HT-29 (cell line): ENCODE measurements at regions not wholly inside any gene's neighbourhood (a gene's known extent, or its start where the extent isn't known, plus 50 kb on each side); places are given as distances from the start of the nearest gene placed in this dataset. TPM values are rescaled to one million over a fixed set of nuclear protein-coding genes. Genes with fewer than 3 reads are reported as not detected.
A peak's percentile ranks its signal among the peaks of the same experiment; 100 is the strongest.

Source experiments
- DNase-seq: peaks from one replicate; pipeline ENCODE4 v3.0.0-alpha.2; 2015; ENCODE audit warnings: low spot score
- small RNA-seq: library from RNA; depleted of rRNA; stranded (forward); fragments of <200 nt; gene quantifications from one replicate; pipeline ENCODE3, GENCODE V24; 2014

DNA sequence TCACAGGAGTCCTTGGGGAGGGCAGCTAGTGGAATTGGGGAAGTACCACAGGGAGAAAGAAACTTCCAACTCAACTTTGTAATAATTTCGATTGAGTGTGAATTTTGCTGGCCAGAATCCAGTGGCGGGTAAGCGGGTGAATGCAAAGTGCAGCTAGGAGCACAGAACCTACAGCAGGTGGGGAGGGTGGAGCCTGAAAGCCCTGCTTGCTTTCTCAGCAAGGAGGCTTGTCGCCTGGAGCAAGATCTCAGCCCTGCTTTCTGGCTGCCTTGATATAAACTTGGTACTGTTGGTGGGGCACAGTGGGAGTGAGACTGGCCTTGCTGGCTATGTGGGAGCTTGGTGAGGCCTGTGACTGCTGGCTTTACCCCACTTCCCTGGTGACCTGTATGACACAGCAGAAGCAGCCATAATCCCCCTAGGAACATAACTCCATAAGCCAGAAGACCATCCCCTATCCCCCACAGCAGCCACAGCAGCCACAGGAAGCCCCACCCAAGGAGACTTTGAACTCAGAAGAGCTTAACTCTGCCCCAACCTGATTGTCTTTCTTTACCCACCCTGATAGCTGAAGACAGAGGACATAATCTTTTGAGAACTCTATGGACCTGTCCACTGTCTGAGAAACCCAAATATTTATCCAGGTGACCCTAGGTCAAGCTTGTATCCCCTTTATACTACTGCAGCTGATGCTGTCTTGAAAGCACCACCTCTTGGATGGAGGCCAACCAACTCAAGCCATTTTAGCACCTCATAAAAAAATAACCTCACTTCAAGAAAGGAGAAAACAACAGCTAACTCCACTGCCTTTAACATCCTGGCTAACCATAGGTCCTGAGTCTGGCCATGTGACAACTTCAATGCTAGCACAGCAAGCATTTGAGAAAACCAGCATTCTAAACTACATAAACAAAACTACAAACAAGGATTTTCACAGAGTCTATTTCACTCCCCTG is 87.2 kb upstream of the PDE5A start:
- DNase-seq, result peak; percentile 66

DNA sequence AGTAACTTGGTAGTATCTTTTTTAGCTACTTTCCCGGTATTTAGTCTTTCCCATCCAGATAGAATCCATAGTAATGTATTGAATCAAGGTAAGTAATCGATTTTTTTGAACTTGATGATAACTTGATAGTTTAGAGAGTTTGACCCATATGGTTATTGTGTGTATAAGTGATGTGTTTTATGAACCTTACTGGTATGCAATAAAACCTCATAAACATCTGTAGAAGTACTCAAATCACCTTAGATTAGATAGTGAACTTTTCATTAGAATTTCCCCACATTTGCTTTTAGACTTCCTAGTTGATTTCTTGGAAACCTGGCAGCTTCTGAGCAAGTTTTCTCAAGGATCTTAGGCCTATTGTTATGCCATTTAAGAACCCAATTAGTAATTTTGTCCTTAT is 80.8 kb upstream of the PDE5A start:
- DNase-seq, result no peak

DNA sequence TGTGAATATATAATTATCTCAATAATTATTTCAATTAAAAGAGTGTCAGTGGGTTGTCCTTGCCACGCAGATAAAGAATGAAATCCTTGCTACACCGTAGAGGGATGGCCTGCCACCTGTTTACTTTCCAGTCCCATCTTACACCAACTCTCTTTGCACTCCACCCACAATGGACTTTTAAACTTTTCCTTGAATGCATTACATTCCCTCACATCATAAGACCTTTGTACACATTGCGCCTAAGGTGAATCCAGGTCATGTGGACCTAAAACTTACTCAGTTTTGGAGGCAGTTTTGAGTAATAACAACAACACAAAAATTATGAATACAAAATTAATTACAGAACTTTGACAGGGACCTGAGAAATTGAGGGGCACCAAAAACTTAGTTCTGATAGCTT is 78.7 kb upstream of the PDE5A start:
- DNase-seq, result peak; percentile 24

DNA sequence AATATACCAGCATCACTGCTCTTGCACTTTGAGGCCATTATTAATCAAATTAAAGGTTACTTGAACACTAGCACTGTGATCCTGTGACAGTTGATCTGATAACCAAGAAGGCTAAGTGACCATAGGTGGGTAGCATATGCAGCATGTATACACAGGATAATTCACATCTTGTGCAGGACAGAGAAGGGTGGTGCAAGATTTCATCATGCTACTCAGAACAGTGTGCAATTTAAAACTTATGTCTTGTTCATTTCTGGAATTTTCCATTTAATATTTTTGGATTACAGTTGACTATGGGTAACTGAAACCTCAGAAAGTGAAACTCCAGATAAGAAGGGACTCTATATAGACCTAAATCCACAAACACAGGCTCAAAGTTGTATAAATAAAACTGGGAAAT is 78.2 kb upstream of the PDE5A start:
- DNase-seq, result peak; percentile 15

DNA sequence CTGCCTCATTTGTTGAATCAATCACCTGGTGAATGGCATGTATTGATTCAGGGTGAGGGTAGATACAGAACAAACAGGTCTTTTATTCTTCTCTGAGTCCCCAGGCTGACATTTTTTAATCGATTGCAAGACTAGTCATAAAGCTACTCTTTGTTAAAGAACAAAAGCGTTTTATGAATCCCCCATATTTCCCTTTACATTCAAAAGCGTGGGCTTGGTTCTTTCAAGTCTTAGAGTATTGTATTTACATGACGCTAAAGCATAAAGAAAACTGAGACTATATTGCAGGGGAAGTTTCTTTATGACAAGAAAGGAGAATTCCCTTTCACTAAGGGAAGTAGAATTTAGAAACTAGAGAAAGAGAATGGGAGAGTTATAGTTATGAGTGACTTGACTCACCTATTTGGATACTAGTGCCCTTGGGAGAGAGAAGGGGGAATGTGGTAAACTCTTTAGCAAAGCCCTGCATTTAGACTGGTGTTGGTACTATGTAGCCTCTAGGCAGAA is 69.3 kb upstream of the PDE5A start:
- DNase-seq, result no peak

DNA sequence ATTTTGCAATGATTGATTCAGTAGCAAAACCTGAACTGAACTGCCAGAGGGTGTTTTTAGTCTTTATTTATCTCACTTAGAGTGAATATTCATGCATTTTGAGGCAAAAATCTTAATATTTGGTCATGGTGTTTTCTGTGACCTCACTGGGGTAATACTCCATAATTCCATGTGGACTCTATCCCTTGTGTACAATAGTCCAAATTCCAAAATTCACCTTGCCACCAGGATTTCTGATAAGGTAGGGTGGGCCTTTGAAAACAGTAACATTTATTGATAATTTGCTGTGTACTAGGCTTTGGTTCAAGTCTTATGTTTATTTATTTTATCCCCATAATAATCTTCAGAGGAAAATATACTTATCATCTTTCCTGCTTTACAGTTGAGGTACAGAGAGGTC is 68.4 kb upstream of the PDE5A start:
- DNase-seq, result no peak

DNA sequence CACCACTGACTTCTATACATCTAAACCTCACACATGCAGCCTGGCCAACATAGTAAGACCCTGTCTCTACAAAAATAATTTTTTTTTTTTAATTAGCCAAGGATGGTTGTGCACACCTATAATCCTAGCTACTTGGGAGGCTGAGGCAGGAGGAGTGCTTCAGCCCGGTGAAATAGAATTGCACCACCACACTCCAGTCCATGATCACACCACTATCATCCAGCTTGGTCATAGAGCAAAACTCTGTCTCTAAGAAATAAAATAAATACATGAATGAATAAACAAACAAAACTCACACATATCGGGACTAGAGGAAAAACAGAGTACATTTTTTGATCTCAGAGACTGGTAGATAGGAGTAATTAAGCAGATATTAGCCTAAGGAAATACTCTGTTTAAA is 66.6 kb upstream of the PDE5A start:
- no peak for DNase-seq

DNA sequence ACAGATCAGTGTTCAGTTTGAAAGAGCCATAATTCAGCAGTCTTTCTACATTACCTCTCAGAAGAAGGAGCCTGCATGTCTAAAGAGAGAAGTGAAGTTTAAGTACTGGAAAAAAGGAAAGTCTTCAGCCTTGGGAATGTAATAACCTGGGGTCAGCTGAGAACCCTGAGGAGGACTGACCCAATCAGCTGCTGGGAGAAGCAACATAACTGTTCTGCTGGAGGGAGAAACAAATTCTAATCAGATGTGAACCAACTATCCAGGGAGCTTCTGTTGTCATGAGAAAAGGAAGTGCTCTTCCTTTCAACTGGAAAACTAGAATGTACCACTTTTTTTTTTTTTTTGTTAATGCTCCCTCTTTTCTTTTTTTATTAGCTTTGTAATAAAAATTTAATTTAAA is 64.5 kb upstream of the PDE5A start:
- no peak for DNase-seq

DNA sequence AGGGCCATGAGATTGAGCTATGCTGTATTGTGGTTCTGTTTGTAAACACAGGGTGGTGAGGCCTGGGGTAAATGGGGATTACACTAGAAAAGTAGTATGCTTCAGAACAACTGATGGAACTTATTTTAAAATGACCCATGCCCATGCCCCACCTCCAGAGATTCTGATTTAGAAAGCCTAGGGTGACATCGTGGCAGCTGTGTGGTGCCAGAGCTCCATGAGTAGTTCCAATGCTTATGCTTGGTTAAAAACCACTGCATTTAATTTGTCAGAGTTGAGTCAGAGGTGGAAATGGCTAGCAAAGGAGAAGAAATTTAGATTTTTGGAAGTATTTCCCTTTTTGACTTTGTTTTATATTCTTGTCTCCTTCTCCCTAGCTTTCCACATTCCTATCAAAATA is 63.4 kb upstream of the PDE5A start:
- DNase-seq, result no peak

DNA sequence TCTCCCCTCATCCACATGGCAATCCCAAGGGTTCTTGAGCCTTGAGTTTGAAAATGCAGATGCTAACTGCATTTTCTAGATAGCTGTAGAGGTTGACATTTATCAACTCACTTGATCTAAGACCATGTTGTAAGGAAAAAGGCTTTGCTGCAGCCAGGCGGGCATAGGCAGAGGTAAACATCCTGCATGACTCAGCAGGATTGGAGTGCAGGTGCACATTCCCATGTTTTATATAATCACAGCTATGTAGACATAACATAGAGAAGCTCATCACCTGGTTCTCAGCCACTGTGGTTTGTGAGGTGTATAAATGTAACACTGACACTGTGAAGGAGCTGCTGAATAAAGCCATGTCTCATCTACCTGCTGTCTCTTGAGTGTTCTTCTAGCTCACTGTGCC is 62.3 kb upstream of the PDE5A start:
- DNase-seq, result no peak

DNA sequence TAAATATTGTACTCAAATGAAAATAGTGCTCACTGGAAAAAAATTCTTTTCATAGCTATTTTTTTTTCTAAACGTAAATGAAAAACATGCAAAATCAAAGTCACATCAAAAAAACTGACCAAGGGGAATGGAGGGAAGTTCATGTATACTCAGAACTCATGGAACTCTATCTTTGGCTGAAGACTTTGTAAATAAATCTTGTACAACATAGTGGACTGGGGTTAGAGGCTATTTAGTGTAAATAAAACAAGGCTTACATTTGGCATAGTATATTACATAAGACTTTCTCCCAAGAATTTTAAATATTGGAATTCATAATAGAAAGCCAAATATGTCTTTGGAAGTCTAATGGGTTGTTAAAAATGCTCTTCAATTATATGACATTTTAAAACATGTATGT is 59.8 kb upstream of the PDE5A start:
- DNase-seq, result no peak

DNA sequence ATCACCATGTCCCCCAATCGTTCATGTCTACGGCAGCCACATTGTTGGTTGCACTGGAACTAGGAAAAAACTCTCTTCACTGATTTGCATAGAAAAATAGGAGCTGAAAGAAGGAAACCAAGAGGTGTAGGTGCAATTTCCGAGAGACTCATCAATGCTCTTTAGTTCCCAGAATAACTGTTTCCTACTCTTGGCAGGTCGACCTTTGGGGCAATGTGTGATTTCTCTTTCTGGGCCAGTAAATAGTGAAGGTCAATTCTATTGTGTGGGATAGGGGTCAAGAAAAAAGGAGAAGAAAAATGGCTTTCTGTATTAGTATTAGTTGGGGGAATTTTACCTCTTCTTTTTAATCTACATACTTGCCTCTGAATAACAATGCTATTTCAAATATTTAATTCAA is 55.9 kb upstream of the PDE5A start:
- DNase-seq, result no peak

DNA sequence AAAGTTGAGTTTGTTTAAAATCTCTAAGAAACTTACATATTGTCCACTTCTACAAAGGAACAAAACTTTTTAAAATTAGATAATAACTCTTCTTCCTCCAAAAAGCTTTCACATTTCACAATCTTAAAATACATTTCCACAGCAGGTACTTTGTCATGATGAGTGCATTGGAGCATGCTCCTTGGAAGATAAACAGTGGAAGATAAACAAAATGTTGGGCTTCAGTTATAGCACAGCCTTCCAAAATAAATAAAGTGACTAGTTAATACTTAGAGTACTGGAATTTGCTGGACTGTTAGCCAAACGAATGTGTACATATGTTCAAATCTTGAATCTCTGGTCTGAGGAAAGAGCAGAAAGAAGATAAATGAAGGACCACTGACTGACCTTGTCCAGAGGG is 54.9 kb upstream of the PDE5A start:
- no peak for DNase-seq

DNA sequence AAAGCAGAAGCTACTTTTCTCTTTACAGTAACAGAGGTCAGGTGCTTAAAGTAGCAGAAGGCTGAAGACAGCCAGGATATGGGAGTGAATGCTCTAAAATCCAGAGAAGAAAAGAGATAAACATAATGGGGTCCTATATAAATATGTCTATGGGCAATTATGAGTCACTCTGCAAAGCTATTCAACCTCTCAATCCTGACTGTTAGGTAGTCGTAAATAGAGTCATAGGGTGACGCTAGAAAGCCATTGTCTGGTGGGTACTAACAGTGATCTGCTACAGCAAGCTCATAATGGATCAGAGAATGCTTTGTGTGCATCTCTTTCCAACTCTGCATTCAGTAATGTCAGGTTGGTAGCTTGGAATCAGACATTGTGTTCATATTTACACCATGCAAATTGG is 53.5 kb upstream of the PDE5A start:
- no peak for DNase-seq

DNA sequence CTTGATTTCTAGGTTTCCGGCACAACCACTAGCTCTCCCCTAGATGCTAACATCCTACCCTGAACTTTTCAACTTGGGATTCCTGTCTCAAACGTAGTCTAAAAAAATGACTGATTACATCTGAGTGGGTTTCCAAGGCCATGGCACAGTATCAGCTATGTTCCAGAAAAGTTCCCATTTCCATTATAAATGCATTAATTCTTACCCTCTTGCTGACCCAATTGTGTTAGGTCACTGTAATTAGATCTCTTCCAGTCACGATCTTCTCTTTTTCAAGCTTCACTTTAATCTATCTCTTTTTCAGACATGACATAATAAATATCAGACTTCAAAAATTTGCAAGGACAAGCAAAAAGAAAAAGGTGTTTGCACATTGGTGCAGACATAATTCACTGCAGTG is 50.6 kb upstream of the PDE5A start:
- no peak for DNase-seq

DNA sequence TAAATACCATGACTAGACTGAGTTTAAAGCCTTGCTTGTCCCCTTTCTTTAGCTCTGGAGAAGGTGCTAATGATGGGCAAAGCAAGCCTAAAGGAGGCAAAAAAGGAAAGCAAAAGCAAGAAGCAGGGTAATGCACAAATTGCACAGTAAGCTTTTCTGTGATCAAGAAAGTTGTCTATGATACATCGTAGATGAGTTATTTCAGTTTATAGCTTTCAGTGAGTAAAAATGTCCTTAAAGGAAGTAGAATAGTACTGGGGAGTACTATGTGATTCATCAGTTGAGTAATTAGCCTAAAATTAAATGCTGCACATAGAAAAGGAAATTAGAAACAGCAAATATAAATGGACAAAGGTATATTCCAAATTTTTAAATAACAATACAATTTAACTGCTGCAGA is 50.2 kb upstream of the PDE5A start:
- DNase-seq, result no peak

Small RNAs in the stretch of these regions (small RNA-seq; reads per million reads assigned to genes)
- not detected for gene RF00019
